ENCODE measurements at regions not wholly inside any gene's neighbourhood (a gene's known extent, or its start where the extent isn't known, plus 50 kb on each side); places are given as distances from the start of the nearest gene placed in this dataset.

DNA sequence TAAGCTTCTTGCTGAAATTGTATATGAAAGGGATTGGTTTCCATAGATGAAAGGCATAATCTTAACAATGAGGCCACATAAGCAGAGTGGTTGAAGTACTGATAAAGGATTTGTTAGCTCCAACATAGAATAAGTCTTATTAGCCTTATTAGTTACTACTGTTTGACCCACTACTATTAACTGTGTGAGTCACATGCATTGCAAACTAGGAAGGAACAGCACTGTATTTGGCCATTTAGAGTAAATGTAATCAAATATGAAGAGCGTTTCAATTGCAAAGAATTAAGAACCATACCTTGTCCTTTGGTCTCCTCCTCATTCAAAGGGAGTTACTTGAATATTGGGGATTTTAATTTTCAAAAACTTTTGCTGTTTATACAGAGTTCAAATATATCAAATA, 428.9 kb downstream of the MDFIC start:
- Histone ChIP-seq H3F3A (ENCODE audit: low read depth) (no peaks in the 10 kb centered on the region), H3K4me1 (no peaks in the 10 kb centered on the region), H3K4me3 (no peak overlapping the region), H3K9me3 (ENCODE audit: low read depth) (no peaks in the 10 kb centered on the region), H4K20me1 (ENCODE audit: low read depth) (no peaks in the 10 kb centered on the region), H3K9ac (no peak overlapping the region), H3K27ac (no peak overlapping the region), H3K27me3 (no peaks in the 10 kb centered on the region), H2AFZ (replicated peaks) (no peak overlapping the region), H3K4me2 (no peak overlapping the region), H3K36me3 (no peaks in the 10 kb centered on the region), H3K79me2 (ENCODE audit: low read depth) (no peaks in the 10 kb centered on the region)
- Mint-ChIP-seq H3K27ac (no peak overlapping the region), H3K4me1 (no peaks in the 10 kb centered on the region), H3K9me3 (no peaks in the 10 kb centered on the region), H3K4me3 (no peak overlapping the region), H3K27me3 (ENCODE audit: insufficient read depth, low read depth) (no peaks in the 10 kb centered on the region), H3K36me3 (no peaks in the 10 kb centered on the region)
- TF ChIP-seq EZH2 (IDR thresholded peaks at IDR 0.05) (no peak), EZH2phosphoT487 (IDR thresholded peaks at IDR 0.05) (no peak)
- TF ChIP-seq, protein P1, sequence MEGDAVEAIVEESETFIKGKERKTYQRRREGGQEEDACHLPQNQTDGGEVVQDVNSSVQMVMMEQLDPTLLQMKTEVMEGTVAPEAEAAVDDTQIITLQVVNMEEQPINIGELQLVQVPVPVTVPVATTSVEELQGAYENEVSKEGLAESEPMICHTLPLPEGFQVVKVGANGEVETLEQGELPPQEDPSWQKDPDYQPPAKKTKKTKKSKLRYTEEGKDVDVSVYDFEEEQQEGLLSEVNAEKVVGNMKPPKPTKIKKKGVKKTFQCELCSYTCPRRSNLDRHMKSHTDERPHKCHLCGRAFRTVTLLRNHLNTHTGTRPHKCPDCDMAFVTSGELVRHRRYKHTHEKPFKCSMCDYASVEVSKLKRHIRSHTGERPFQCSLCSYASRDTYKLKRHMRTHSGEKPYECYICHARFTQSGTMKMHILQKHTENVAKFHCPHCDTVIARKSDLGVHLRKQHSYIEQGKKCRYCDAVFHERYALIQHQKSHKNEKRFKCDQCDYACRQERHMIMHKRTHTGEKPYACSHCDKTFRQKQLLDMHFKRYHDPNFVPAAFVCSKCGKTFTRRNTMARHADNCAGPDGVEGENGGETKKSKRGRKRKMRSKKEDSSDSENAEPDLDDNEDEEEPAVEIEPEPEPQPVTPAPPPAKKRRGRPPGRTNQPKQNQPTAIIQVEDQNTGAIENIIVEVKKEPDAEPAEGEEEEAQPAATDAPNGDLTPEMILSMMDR (IDR thresholded peaks at IDR 0.05), result no peak
- DNase-seq (ENCODE audit: low spot score), result no peak

DNA sequence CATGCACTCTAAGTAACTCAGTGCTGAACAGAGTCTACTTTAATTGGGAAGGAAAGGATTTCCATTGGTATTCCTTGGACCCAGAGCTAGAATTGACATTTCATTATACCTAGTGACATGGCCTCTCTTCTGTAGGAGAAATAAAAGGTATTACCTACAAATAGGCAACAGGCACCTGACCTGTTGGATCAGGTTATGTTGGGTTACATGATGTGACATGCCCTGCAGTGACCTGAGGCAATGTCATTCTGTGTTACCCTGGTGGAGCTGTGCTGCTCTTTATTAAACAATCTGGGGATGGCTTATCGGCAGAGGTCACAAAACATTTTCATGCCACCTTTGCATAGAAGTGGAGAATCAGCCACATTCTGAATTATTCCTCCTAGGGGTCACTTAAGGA, 427.7 kb downstream of the MDFIC start:
- Mint-ChIP-seq H3K4me1 (no peaks in the 10 kb centered on the region), H3K9me3 (no peaks in the 10 kb centered on the region), H3K36me3 (no peaks in the 10 kb centered on the region), H3K27me3 (ENCODE audit: insufficient read depth, low read depth) (no peaks in the 10 kb centered on the region), H3K27ac (no peak overlapping the region), H3K4me3 (no peak overlapping the region)
- DNase-seq (ENCODE audit: low spot score), result no peak
- Histone ChIP-seq H4K20me1 (ENCODE audit: low read depth) (no peaks in the 10 kb centered on the region), H3F3A (ENCODE audit: low read depth) (no peaks in the 10 kb centered on the region), H3K9me3 (ENCODE audit: low read depth) (no peaks in the 10 kb centered on the region), H3K27me3 (no peaks in the 10 kb centered on the region), H3K36me3 (no peaks in the 10 kb centered on the region), H3K4me1 (no peaks in the 10 kb centered on the region), H3K79me2 (ENCODE audit: low read depth) (no peaks in the 10 kb centered on the region), H3K27ac (no peak overlapping the region), H3K4me2 (no peak overlapping the region), H3K9ac (no peak overlapping the region), H3K4me3 (no peak overlapping the region), H2AFZ (replicated peaks) (no peak overlapping the region)
- TF ChIP-seq EZH2 (IDR thresholded peaks at IDR 0.05), result no peak
- TF ChIP-seq EZH2phosphoT487 (IDR thresholded peaks at IDR 0.05), result no peak
- TF ChIP-seq, protein P1 (IDR thresholded peaks at IDR 0.05), result no peak

- no peak overlapping the region for H3K27ac Mint-ChIP-seq
- H3K4me3 Mint-ChIP-seq, result no peak overlapping the region
- Histone ChIP-seq H3K4me3 (no peak overlapping the region), H3K36me3 (no peaks in the 10 kb centered on the region), H3K27ac (no peak overlapping the region), H2AFZ (replicated peaks) (no peak overlapping the region), H3K9me3 (ENCODE audit: low read depth) (no peaks in the 10 kb centered on the region), H4K20me1 (ENCODE audit: low read depth) (no peaks in the 10 kb centered on the region), H3K27me3 (no peaks in the 10 kb centered on the region), H3K79me2 (ENCODE audit: low read depth) (no peaks in the 10 kb centered on the region), H3K4me2 (no peak overlapping the region), H3K4me1 (no peaks in the 10 kb centered on the region), H3K9ac (no peak overlapping the region), H3F3A (ENCODE audit: low read depth) (no peaks in the 10 kb centered on the region)
- no peak for TF ChIP-seq EZH2phosphoT487 (IDR thresholded peaks at IDR 0.05)
- TF ChIP-seq EZH2 (IDR thresholded peaks at IDR 0.05), result no peak
- TF ChIP-seq, protein P1 (IDR thresholded peaks at IDR 0.05), result no peak
- H3K4me1 Mint-ChIP-seq, result no peaks in the 10 kb centered on the region
- no peaks in the 10 kb centered on the region for H3K9me3 Mint-ChIP-seq
- no peak for DNase-seq (ENCODE audit: low spot score)
- no peaks in the 10 kb centered on the region for H3K27me3 Mint-ChIP-seq (ENCODE audit: insufficient read depth, low read depth)
- no peaks in the 10 kb centered on the region for H3K36me3 Mint-ChIP-seq
Measured at GRCh38 chr7:115346685-115347084, 424.8 kb downstream of the MDFIC start.

DNA sequence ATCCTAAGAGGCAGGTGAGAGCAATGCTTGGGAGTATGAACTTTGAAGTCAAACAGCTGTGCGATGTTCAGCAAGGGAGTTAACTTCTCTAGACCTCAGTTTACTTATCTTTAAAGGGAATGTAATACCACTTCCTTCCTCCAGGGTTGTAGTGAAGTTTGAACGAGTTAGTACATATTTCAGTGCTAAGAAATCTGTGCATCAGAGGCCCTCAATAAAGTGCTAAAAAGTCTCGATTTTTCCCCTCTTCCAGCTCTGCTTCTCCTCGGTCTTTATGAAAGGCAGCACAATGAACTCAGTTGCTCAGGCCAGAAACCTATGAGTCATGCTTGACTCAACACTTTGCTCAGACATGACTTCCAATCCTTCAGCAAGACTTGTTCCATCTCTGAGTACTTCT, 418.9 kb downstream of the MDFIC start:
- H3K4me2 ChIP-seq, result no peak overlapping the region

More for the DNA sequence above, 418.9 kb downstream of the MDFIC start:
- H3K4me1 ChIP-seq, result no peaks in the 10 kb centered on the region
- no peaks in the 10 kb centered on the region for H3K79me2 ChIP-seq (ENCODE audit: low read depth)
- no peak overlapping the region for H2AFZ ChIP-seq (replicated peaks)
- H3K27ac Mint-ChIP-seq, result no peak overlapping the region
- H3K4me3 ChIP-seq, result no peak overlapping the region
- H3K27me3 ChIP-seq, result no peaks in the 10 kb centered on the region
- TF ChIP-seq, protein P1 (IDR thresholded peaks at IDR 0.05), result peak; percentile 28
- no peak for TF ChIP-seq EZH2 (IDR thresholded peaks at IDR 0.05)
- no peaks in the 10 kb centered on the region for H3K9me3 ChIP-seq (ENCODE audit: low read depth)
- no peaks in the 10 kb centered on the region for H3K36me3 ChIP-seq
- no peak overlapping the region for H3K4me3 Mint-ChIP-seq
- no peaks in the 10 kb centered on the region for H3K4me1 Mint-ChIP-seq
- no peaks in the 10 kb centered on the region for H4K20me1 ChIP-seq (ENCODE audit: low read depth)
- no peak for DNase-seq (ENCODE audit: low spot score)
- H3K9me3 Mint-ChIP-seq, result no peaks in the 10 kb centered on the region
- H3K9ac ChIP-seq, result no peak overlapping the region
- H3K36me3 Mint-ChIP-seq, result no peaks in the 10 kb centered on the region
- no peak overlapping the region for H3K27ac ChIP-seq
- no peaks in the 10 kb centered on the region for H3K27me3 Mint-ChIP-seq (ENCODE audit: insufficient read depth, low read depth)
- H3F3A ChIP-seq (ENCODE audit: low read depth), result no peaks in the 10 kb centered on the region
